Fibroblast of mammary gland (primary cell): ENCODE measurements at regions not wholly inside any gene's neighbourhood (a gene's known extent, or its start where the extent isn't known, plus 50 kb on each side); places are given as distances from the start of the nearest gene placed in this dataset.
"Not testable (repeated sequence)": the region's sequence is repeated elsewhere in the genome, so short reads cannot be mapped to it uniquely, and the experiment has no call there.

Experiments
- DNase-seq: peaks from one replicate; pipeline ENCODE4 v3.0.0-alpha.2; 2010; ENCODE audit warnings: low read depth
- H3K4me3 ChIP-seq: 2 replicates; pipeline ENCODE4 v1.5.1; 2011; ENCODE audit warnings: low read depth, mild to moderate bottlenecking, low read length, moderate library complexity; ENCODE audit not compliant: control insufficient read depth
- TF ChIP-seq, protein P1 (sequence below): conservative IDR thresholded peaks from 2 replicates; pipeline ENCODE4 v1.5.1; 2011; ENCODE audit warnings: low read depth, low read length, inconsistent platforms; ENCODE audit not compliant: control insufficient read depth, insufficient read depth

DNA sequence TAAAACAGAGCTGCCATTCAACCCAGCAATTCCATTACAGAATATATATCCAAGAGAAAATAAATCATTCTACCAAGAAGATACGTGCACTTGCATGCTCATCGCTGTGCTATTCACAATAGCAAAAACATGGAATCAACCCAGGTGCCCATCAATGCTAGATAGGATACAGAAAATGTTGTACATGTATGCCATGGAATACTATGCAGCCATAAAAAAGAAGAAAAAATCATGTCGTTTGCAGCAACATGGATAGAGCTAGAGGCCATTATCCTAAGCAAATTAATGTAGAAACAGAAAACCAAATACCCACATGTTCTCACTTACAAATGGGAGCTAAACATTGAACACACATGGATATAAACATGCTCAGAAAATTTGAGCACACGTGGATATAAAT is 633.1 kb upstream of the CITED2 start:
- DNase-seq: no peak
- TF ChIP-seq, protein P1, sequence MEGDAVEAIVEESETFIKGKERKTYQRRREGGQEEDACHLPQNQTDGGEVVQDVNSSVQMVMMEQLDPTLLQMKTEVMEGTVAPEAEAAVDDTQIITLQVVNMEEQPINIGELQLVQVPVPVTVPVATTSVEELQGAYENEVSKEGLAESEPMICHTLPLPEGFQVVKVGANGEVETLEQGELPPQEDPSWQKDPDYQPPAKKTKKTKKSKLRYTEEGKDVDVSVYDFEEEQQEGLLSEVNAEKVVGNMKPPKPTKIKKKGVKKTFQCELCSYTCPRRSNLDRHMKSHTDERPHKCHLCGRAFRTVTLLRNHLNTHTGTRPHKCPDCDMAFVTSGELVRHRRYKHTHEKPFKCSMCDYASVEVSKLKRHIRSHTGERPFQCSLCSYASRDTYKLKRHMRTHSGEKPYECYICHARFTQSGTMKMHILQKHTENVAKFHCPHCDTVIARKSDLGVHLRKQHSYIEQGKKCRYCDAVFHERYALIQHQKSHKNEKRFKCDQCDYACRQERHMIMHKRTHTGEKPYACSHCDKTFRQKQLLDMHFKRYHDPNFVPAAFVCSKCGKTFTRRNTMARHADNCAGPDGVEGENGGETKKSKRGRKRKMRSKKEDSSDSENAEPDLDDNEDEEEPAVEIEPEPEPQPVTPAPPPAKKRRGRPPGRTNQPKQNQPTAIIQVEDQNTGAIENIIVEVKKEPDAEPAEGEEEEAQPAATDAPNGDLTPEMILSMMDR: no peak
- no peak overlapping the region for H3K4me3 ChIP-seq

DNA sequence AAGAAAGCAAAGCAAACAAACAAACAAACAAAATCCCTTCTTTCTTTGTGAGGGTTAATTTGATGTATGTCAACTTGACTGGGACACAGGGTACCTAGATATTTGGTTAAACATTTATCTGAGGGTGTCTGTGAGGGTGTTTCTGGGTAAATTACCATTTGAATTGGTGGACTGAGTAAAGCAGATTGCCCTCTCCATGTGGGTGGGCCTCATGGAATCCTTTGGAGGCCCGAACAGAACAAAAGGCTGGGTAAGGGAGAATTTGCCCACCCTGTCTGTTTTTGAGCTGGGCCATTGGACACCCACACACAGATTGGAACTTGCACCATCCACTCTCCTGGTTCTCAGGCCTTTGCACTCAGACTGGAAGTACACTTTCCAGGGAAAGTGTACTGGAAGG is 628.8 kb upstream of the CITED2 start:
- no peak overlapping the region for H3K4me3 ChIP-seq
- DNase-seq: no peak
- TF ChIP-seq, protein P1: no peak

DNA sequence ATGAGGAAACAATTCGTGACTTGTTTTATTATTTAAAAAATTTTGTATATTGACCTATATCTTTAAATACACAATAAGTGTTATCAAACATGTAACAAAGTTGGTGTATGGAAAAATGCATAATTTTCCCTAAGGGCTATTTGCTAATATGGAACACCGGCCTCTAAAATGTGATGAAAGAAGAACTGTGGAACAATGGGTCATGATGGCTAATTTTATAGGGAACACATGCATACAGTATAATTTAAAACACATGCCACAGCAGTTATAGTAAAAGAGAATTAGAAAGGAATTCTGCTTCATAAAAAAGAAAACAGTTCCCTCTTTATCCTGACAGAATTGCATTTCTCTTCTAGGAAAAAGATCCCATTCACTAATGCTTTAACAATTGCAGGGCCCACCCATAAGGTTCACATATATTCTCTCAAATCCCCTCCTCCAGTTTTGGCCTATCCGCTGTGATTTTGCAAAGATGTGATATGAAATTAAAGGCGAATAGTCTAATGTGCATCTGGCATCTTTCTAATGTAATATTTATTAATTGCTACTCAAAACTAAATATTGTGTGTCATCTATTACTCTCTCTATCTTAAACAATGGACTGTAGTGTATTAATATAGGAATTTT is 628.1 kb upstream of the CITED2 start:
- TF ChIP-seq, protein P1: no peak

DNA sequence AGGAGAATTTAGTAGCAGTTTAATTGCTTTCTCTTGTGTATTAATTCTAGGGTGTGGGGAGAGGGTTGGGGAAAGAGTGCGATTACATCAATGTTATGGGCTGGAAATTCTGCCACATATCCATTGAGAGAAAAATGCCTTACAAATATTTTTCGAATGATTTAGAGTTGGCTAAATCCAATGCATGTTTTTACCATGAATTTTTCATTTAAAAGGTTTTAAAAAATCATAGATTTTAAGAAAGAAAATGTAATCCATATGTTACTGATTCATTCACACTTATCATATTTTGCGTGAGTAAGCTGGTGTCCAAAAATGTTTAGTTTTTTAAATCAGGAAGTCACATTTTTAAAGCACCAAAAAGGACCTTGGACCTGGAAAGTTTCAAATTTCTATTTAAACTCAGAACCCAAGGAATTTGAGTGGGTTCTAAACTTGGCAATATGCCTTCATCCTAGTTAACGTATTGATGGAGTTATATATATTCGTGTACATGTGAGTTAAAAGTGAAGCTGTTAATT is 627.4 kb upstream of the CITED2 start:
- peak; percentile 75 for DNase-seq
- TF ChIP-seq, protein P1: no peak
- no peak overlapping the region for H3K4me3 ChIP-seq

More for the DNA sequence above, 628.1 kb upstream of the CITED2 start:
- no peak overlapping the region for H3K4me3 ChIP-seq
- peak; percentile 89 for DNase-seq

DNA sequence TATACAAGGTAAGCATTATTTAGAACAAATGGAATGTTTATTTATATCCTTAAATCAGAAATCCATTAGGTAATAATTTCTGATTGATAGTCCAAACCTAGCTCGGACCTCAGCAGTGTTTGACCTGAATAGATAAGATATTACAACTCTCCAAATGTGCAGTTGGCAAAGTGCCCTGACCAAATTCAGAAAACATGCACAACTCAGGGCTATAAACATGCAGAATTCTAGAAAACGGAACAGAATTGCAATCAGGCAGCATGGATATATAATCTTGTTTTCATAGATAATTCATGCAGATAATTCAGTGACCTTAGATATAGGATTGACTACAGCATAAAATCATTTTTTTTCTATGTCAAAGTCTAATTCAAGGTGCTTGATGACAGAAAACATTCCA is 626.6 kb upstream of the CITED2 start:
- H3K4me3 ChIP-seq: no peak overlapping the region
- TF ChIP-seq, protein P1: no peak
- DNase-seq: peak; percentile 28

DNA sequence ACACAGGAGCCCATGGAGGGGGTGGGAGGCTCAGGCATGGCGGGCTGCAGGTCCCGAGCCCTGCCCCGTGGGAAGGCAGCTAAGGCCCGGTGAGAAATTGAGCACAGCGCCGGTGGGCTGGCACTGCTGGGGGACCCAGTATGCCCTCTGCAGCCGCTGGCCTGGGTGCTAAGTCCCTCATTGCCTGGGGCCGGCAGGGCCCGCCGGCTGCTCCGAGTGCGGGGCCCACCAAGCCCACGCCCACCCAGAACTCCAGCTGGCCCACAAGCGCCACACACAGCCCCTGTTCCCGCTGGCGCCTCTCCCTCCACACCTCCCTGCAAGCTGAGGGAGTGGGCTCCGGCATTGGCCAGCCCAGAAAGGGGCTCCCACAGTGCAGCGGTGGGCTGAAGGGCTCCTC is 625.2 kb upstream of the CITED2 start:
- not testable (repeated sequence) for H3K4me3 ChIP-seq, DNase-seq

DNA sequence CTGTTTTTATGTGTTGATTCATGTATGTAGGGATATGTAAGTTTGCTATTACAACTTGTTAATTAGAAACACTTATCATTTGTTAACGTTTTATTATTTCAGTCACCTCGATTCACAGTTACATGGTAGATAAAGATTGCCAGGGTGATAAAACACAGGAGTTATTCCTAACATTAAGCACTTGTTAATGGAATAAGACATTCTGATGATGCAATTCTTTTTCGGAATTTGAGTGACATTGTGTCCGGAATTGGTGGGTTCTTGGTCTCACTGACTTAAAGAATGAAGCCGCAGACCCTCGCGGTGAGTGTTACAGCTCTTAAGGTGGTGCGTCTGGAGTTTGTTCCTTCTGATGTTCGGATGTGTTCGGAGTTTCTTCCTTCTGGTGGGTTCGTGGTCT is 624.0 kb upstream of the CITED2 start:
- not testable (repeated sequence) for H3K4me3 ChIP-seq, DNase-seq

DNA sequence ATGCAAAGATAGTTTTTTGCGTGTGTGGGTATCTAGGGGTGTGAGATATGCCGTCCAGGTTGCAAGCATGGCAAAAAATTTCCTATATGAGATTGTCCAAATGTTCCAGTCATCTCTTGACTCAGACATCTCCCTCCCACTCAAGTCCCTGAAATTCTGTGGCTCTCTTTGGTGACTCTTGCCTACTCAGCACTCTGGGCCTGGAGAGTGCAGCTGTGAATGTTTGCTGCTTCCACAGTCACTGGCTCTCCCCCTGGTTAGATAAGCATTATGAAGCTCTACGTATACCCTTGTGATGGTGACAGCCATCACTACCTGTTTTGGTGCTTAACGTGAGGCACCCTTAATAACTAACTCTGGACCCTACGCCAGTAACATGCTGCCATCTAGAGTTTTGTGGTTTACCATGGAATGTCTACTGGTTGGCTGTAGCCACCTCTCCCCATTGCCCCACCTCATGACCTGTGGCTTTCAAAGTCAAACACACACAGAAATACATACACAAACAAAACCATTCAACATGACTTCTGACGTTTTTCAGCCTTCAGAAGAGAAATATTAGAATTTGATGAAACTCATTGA is 621.9 kb upstream of the CITED2 start:
- no peak for DNase-seq
- no peak overlapping the region for H3K4me3 ChIP-seq
- TF ChIP-seq, protein P1: no peak
